A673 (cell line): ENCODE measurements at regions not wholly inside any gene's neighbourhood (a gene's known extent, or its start where the extent isn't known, plus 50 kb on each side); places are given as distances from the start of the nearest gene placed in this dataset.

ENCODE experiments used
- BruUV-seq: library from RNA; stranded (reverse); fragments of 400-500 nt; replicated peaks from 2 replicates; lab custom pipeline; 2021; lab: Mats Ljungman, UMichigan
- CTCF ChIA-PET: fragments of 300-600 bp; sonication (Branson Sonifier 250); formaldehyde crosslinking; loops from one replicate; lab custom pipeline; 2022; ENCODE audit warnings: antibody characterized with exemption; lab: Charles Lee
- POLR2A ChIA-PET: fragments of 300-600 bp; sonication (Branson Sonifier 250); formaldehyde crosslinking; loops from one replicate; lab custom pipeline; 2022; ENCODE audit warnings: antibody characterized with exemption; ENCODE audit not compliant: low non-redundant PET; lab: Charles Lee
- DNase-seq: peaks from one replicate; pipeline ENCODE4 v3.0.0-alpha.2; 2015; ENCODE audit warnings: low spot score
- H3K27ac ChIP-seq: fragments of 200-600 bp; sonication (generic); 2 replicates; pipeline ENCODE4 v1.5.1; 2016; ENCODE audit warnings: mixed run types, low read depth, mild to moderate bottlenecking, mixed read lengths, antibody characterized with exemption, low read length; ENCODE audit not compliant: poor library complexity, severe bottlenecking
- H3K27me3 ChIP-seq: fragments of 200-600 bp; sonication (generic); replicated peaks from 2 replicates; pipeline ENCODE4 v1.6.1; 2017; ENCODE audit warnings: mixed run types, low read depth, mild to moderate bottlenecking, mixed read lengths, antibody characterized with exemption, low read length; ENCODE audit not compliant: insufficient read depth, poor library complexity
- H3K36me3 ChIP-seq: fragments of 200-600 bp; sonication (generic); 2 replicates; pipeline ENCODE4 v1.6.1; 2016; ENCODE audit warnings: mixed run types, mild to moderate bottlenecking, mixed read lengths, antibody characterized with exemption, low read length; ENCODE audit not compliant: insufficient read depth, poor library complexity, severe bottlenecking
- H3K4me1 ChIP-seq: fragments of 200-600 bp; sonication (generic); 2 replicates; pipeline ENCODE4 v1.6.1; 2017; ENCODE audit warnings: mixed run types, mild to moderate bottlenecking, mixed read lengths, antibody characterized with exemption, low read length; ENCODE audit not compliant: insufficient read depth, poor library complexity, severe bottlenecking
- H3K4me3 ChIP-seq: fragments of 200-600 bp; sonication (generic); 2 replicates; pipeline ENCODE4 v1.5.1; 2016; ENCODE audit warnings: low read depth, mixed run types, mild to moderate bottlenecking, mixed read lengths, low read length; ENCODE audit not compliant: poor library complexity, severe bottlenecking
- H3K9me3 ChIP-seq: fragments of 200-600 bp; sonication (generic); 2 replicates; pipeline ENCODE4 v1.6.1; 2016; ENCODE audit warnings: mixed run types, low read depth, mild to moderate bottlenecking, mixed read lengths, antibody characterized with exemption, low read length; ENCODE audit not compliant: poor library complexity, severe bottlenecking
- CTCF ChIP-seq: fragments of 300-800, 200-600 bp; sonication (generic); conservative IDR thresholded peaks from 2 replicates; pipeline ENCODE4 v1.5.1; 2017; ENCODE audit warnings: low read depth, mild to moderate bottlenecking, antibody characterized with exemption, low read length, moderate library complexity, mixed read lengths
- EZH2 ChIP-seq: fragments of 200-600 bp; sonication (generic); IDR thresholded peaks from 2 replicates; pipeline ENCODE4 v1.6.1; 2017; ENCODE audit warnings: borderline replicate concordance, low read depth, mild to moderate bottlenecking, mixed read lengths, antibody characterized with exemption, low read length; ENCODE audit not compliant: poor library complexity, severe bottlenecking
- intact Hi-C: fragments of 100-400 bp; cut with micrococcal nuclease; formaldehyde crosslinking; loops from one replicate; pipeline ENCODE4 v1.10.0; 2022; ENCODE audit not compliant: unreplicated experiment

- no peak for DNase-seq
- Histone ChIP-seq H3K4me3 (no peak overlapping the region), H3K9me3 (no peaks in the 10 kb centered on the region), H3K4me1 (no peaks in the 10 kb centered on the region), H3K27me3 (no peaks in the 10 kb centered on the region), H3K36me3 (no peaks in the 10 kb centered on the region), H3K27ac (no peak overlapping the region)
- ChIA-PET CTCF (no interaction called here), POLR2A (no interaction called here)
- no peak for TF ChIP-seq EZH2
- TF ChIP-seq CTCF = no peak
- intact Hi-C loops = no loop called here
- BruUV-seq = no TSS peak
These were observed 717.4 kb downstream of the NR2F1-AS1 start for GRCh38 chr5:92863666-92864065.

DNA sequence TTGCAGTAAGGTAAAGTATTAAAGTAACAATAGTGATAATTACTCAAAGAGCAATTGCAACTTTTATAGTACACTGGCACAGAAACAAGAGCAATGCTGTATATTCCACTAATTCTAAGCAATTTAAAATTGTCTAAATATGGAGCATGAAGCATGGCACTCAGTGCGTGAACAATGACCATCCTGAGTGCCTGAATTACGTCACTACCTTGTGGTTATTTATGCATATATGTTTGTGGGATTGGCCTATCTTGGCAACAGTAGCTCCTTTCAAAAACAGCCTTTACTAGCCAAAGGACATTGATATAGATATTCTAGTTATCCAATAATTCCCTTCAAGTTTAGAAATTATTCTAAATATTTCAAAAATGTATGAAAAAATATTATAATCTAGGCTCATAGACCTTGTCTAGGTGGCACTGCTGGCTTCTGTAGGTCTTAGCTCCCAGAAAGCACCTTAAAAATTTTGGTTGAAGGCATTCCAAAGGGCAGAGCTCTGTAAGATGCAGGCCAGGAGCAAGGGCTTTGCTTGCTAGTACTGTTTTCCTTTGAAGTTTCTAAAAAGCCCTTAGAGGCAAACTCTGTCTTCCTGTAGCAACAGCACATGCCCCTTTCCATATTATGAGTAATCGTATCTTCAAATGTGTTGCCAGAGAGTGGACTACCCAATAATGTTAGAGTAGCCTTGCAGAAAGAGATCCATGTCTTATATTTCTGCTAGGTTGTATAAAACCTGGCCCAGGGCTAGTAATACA lies 719.3 kb downstream of the NR2F1-AS1 start:
- no peaks in the 10 kb centered on the region for H3K27me3 ChIP-seq
- CTCF ChIA-PET = no interaction called here
- no peak overlapping the region for H3K27ac ChIP-seq
- no peak for TF ChIP-seq CTCF
- no peak for TF ChIP-seq EZH2
- intact Hi-C loops = no loop called here
- H3K36me3 ChIP-seq = no peaks in the 10 kb centered on the region
- no TSS peak for BruUV-seq
- no peaks in the 10 kb centered on the region for H3K4me1 ChIP-seq
- no peak overlapping the region for H3K4me3 ChIP-seq
- no peak for DNase-seq
- no peaks in the 10 kb centered on the region for H3K9me3 ChIP-seq
- POLR2A ChIA-PET = no interaction called here

GRCh38 chr5:92860061-92860460 lies 721.0 kb downstream of the NR2F1-AS1 start:
- H3K4me1 ChIP-seq = no peaks in the 10 kb centered on the region
- no TSS peak for BruUV-seq
- no peak for TF ChIP-seq EZH2
- no peak for TF ChIP-seq CTCF
- no peaks in the 10 kb centered on the region for H3K27me3 ChIP-seq
- intact Hi-C loops = no loop called here
- no peaks in the 10 kb centered on the region for H3K36me3 ChIP-seq
- no peaks in the 10 kb centered on the region for H3K9me3 ChIP-seq
- H3K27ac ChIP-seq = no peak overlapping the region
- POLR2A ChIA-PET = no interaction called here
- H3K4me3 ChIP-seq = no peak overlapping the region
- DNase-seq = no peak
- CTCF ChIA-PET = no interaction called here
